ENCODE measurements at regions not wholly inside any gene's neighbourhood (a gene's known extent, or its start where the extent isn't known, plus 50 kb on each side); places are given as distances from the start of the nearest gene placed in this dataset.

DNA sequence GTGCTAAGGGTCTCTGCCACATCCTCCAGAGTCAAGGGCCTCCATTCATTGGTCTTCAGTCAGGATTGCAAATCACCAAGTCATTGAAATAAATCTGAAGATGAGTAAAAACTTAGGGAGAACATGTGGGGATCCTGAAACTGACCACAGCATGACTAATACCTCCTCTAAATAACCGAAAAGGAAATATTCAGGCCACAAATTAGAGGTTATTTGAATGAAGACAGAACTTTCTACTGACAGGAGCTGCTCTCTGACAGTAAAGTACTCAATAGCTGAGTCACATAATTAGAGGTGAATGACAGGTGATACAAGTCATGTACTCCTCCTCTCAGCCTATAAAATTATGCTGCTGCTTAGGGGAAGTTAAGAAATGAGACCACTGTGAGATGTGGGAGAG is 240.2 kb upstream of the F9 start:
- TF ChIP-seq CTCF (IDR thresholded peaks at IDR 0.05; ENCODE audit: insufficient read depth, low read length): no peak
- no peak for TF ChIP-seq POLR2AphosphoS5 (IDR thresholded peaks at IDR 0.05; ENCODE audit: low read depth)
- TF ChIP-seq GABPA (IDR thresholded peaks at IDR 0.05; ENCODE audit: low read depth): no peak
- TF ChIP-seq REST (IDR thresholded peaks at IDR 0.05; ENCODE audit: insufficient replicate concordance, low read depth): no peak

Measured in HL-60 (cell line).